Panc1 (cell line): ENCODE measurements at regions not wholly inside any gene's neighbourhood (a gene's known extent, or its start where the extent isn't known, plus 50 kb on each side); places are given as distances from the start of the nearest gene placed in this dataset.

Source experiments
- ATAC-seq: fragments of 200-7000 bp; cut with Tn5 transposase; 2 replicates; pipeline ENCODE4 v1.9.1; 2020; ENCODE audit warnings: mild to moderate bottlenecking, moderate library complexity
- BruUV-seq: library from RNA; stranded (reverse); fragments of 400-500 nt; replicated peaks from 2 replicates; lab custom pipeline; 2021; lab: Mats Ljungman, UMichigan
- CTCF ChIA-PET: fragments of 300-600 bp; sonication (Branson Sonifier 250); formaldehyde crosslinking; loops from one replicate; lab custom pipeline; 2022; ENCODE audit warnings: antibody characterized with exemption; lab: Charles Lee
- POLR2A ChIA-PET: fragments of 300-600 bp; sonication (Branson Sonifier 250); formaldehyde crosslinking; loops from one replicate; lab custom pipeline; 2022; ENCODE audit warnings: antibody characterized with exemption; lab: Charles Lee
- DNase-seq: peaks from one replicate; pipeline ENCODE4 v3.0.0-alpha.2; 2010; ENCODE audit warnings: low read depth, low spot score
- H3K27ac ChIP-seq: 2 replicates; pipeline ENCODE4 v1.5.1; 2011; ENCODE audit warnings: mild to moderate bottlenecking, low read length, inconsistent platforms
- H3K27me3 ChIP-seq: fragments of 200-500 bp; sonication (Bioruptor generic); 2 replicates; pipeline ENCODE4 v1.6.0; 2014; ENCODE audit warnings: low read length, inconsistent platforms; ENCODE audit not compliant: control insufficient read depth, insufficient read depth
- H3K36me3 ChIP-seq: fragments of 200-500 bp; sonication (Bioruptor generic); 2 replicates; pipeline ENCODE4 v1.5.1; 2014; ENCODE audit warnings: inconsistent platforms, mild to moderate bottlenecking, low read length, moderate library complexity; ENCODE audit not compliant: control insufficient read depth, insufficient read depth
- H3K4me1 ChIP-seq: 2 replicates; pipeline ENCODE4 v1.5.1; 2011; ENCODE audit warnings: inconsistent platforms, mild to moderate bottlenecking, low read length, moderate library complexity; ENCODE audit not compliant: control insufficient read depth, insufficient read depth
- H3K4me3 ChIP-seq, 2 experiments: 2 replicates each; pipeline ENCODE4 v1.5.1; 2011 to 2012; ENCODE audit warnings: low read depth in 2 of 2, low read length in 2 of 2, mild to moderate bottlenecking in 2 of 2, inconsistent platforms in 1 of 2, moderate library complexity in 1 of 2
- H3K9me3 ChIP-seq: fragments of 200-500 bp; sonication (Bioruptor generic); 2 replicates; pipeline ENCODE4 v1.5.1; 2014; ENCODE audit warnings: low read depth, mild to moderate bottlenecking, inconsistent platforms, low read length, moderate library complexity; ENCODE audit not compliant: control insufficient read depth, insufficient read depth
- POLR2AphosphoS5 ChIP-seq: IDR thresholded peaks from 2 replicates; pipeline ENCODE4 v1.6.1; 2012; ENCODE audit warnings: mild to moderate bottlenecking, low read depth, low read length, moderate library complexity
- SIN3A ChIP-seq: IDR thresholded peaks from 2 replicates; pipeline ENCODE4 v1.6.1; 2012; ENCODE audit warnings: low read depth, mild to moderate bottlenecking, low read length, moderate library complexity, borderline replicate concordance; ENCODE audit not compliant: insufficient read depth
- TCF7L2 ChIP-seq: IDR thresholded peaks from 2 replicates; pipeline ENCODE4 v1.6.1; 2011; ENCODE audit warnings: mild to moderate bottlenecking, low read depth, low read length, inconsistent platforms
- in situ Hi-C: cut with HindIII; loops from 2 replicates; pipeline ENCODE4 v1.10.0; 2016; ENCODE audit warnings: low sequenced_read_pairs, low pct_unique_long_range_greater_than_20kb
- intact Hi-C: fragments of 100-400 bp; cut with micrococcal nuclease; formaldehyde crosslinking; loops from one replicate; pipeline ENCODE4 v1.10.0; 2022; ENCODE audit not compliant: unreplicated experiment
- TF ChIP-seq, protein P1 (sequence below): fragments of 450-650 bp; IDR thresholded peaks from 2 replicates; pipeline ENCODE4 v1.5.1; 2017; ENCODE audit warnings: mild to moderate bottlenecking
- TF ChIP-seq, protein P2 (sequence below), 2 experiments: IDR thresholded peaks; 2 replicates each; pipeline ENCODE4 v1.6.1; 2011 to 2012; ENCODE audit warnings: low read depth in 2 of 2, control low read depth in 1 of 2, low read length in 1 of 2, mild to moderate bottlenecking in 1 of 2, moderate library complexity in 1 of 2; ENCODE audit not compliant: insufficient read depth in 1 of 2

- ChIA-PET CTCF (no interaction called here), POLR2A (no interaction called here)
- H3K4me1 ChIP-seq: no peaks in the 10 kb centered on the region
- H3K9me3 ChIP-seq: no peaks in the 10 kb centered on the region
- TF ChIP-seq, protein P1, sequence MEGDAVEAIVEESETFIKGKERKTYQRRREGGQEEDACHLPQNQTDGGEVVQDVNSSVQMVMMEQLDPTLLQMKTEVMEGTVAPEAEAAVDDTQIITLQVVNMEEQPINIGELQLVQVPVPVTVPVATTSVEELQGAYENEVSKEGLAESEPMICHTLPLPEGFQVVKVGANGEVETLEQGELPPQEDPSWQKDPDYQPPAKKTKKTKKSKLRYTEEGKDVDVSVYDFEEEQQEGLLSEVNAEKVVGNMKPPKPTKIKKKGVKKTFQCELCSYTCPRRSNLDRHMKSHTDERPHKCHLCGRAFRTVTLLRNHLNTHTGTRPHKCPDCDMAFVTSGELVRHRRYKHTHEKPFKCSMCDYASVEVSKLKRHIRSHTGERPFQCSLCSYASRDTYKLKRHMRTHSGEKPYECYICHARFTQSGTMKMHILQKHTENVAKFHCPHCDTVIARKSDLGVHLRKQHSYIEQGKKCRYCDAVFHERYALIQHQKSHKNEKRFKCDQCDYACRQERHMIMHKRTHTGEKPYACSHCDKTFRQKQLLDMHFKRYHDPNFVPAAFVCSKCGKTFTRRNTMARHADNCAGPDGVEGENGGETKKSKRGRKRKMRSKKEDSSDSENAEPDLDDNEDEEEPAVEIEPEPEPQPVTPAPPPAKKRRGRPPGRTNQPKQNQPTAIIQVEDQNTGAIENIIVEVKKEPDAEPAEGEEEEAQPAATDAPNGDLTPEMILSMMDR: no peak
- TF ChIP-seq POLR2AphosphoS5 (no peak), TCF7L2 (no peak), SIN3A (no peak)
- TF ChIP-seq, protein P2, sequence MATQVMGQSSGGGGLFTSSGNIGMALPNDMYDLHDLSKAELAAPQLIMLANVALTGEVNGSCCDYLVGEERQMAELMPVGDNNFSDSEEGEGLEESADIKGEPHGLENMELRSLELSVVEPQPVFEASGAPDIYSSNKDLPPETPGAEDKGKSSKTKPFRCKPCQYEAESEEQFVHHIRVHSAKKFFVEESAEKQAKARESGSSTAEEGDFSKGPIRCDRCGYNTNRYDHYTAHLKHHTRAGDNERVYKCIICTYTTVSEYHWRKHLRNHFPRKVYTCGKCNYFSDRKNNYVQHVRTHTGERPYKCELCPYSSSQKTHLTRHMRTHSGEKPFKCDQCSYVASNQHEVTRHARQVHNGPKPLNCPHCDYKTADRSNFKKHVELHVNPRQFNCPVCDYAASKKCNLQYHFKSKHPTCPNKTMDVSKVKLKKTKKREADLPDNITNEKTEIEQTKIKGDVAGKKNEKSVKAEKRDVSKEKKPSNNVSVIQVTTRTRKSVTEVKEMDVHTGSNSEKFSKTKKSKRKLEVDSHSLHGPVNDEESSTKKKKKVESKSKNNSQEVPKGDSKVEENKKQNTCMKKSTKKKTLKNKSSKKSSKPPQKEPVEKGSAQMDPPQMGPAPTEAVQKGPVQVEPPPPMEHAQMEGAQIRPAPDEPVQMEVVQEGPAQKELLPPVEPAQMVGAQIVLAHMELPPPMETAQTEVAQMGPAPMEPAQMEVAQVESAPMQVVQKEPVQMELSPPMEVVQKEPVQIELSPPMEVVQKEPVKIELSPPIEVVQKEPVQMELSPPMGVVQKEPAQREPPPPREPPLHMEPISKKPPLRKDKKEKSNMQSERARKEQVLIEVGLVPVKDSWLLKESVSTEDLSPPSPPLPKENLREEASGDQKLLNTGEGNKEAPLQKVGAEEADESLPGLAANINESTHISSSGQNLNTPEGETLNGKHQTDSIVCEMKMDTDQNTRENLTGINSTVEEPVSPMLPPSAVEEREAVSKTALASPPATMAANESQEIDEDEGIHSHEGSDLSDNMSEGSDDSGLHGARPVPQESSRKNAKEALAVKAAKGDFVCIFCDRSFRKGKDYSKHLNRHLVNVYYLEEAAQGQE (IDR thresholded peaks at IDR 0.05; ENCODE audit: insufficient read depth in 1 of 2, low read depth in 2 of 2, low read length in 1 of 2): no peak
- BruUV-seq: no TSS peak
- no peak overlapping the region for H3K27ac ChIP-seq
- in situ Hi-C loops: no loop called here
- H3K27me3 ChIP-seq: no peaks in the 10 kb centered on the region
- no peak for ATAC-seq
- H3K36me3 ChIP-seq: no peaks in the 10 kb centered on the region
- DNase-seq: no peak
- no peak overlapping the region for H3K4me3 ChIP-seq
- intact Hi-C loops: no loop called here
Observed at GRCh38 chr11:70810133-70810532, 411.8 kb downstream of the CTTN start.

DNA sequence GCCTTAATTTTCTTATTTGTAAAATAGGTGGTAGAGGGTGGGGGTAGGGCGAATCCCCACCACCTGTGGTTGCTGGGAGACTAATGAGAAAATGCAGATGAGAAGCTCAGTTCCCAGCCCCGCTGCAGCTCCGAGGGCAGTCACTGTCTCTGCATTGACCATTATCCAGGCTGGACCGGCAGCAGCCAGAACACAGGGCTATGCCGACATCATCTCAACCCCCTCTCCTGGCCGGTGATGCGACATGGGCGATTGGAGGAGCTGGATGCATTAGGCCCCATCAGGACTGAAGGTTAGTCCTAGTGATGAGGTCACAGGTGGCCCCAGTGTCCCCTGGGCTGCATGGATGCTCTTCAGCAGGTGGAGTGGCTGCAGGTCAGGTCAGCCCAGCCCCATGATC, 412.4 kb downstream of the CTTN start:
- in situ Hi-C loops: no loop called here
- DNase-seq (no peak), ATAC-seq (no peak)
- Histone ChIP-seq H3K4me3 (no peak overlapping the region), H3K36me3 (no peaks in the 10 kb centered on the region), H3K9me3 (no peaks in the 10 kb centered on the region), H3K4me1 (no peaks in the 10 kb centered on the region), H3K27ac (no peak overlapping the region), H3K27me3 (no peaks in the 10 kb centered on the region)
- no peak for TF ChIP-seq POLR2AphosphoS5
- no peak for TF ChIP-seq SIN3A
- TF ChIP-seq, protein P1: no peak
- no peak for TF ChIP-seq TCF7L2
- TF ChIP-seq, protein P2 (IDR thresholded peaks at IDR 0.05; ENCODE audit: insufficient read depth in 1 of 2, low read depth in 2 of 2, low read length in 1 of 2): no peak
- no TSS peak for BruUV-seq
- intact Hi-C loops: no loop called here
- ChIA-PET POLR2A (no interaction called here), CTCF (no interaction called here)
